ENCODE measurements at regions not wholly inside any gene's neighbourhood (a gene's known extent, or its start where the extent isn't known, plus 50 kb on each side); places are given as distances from the start of the nearest gene placed in this dataset.

DNA sequence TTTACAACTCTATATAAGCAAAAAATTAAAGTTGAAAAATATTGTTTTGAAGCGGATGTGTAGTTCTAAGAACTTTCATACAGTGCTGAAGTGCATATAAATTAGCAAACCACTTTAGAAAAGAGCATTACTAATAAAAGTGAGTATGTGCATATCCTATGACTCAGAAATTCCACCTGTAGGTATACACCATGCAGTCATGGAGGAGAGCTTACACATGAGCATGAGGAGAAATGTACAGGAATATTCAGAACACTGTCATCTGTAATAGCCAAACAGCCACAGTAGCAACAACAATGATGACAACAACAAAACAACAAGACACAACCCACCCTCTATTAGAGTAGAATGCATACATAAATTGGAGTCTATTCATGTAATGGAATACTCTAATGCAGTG, 138.2 kb upstream of the ARRDC3 start:
- TF ChIP-seq, protein P1, sequence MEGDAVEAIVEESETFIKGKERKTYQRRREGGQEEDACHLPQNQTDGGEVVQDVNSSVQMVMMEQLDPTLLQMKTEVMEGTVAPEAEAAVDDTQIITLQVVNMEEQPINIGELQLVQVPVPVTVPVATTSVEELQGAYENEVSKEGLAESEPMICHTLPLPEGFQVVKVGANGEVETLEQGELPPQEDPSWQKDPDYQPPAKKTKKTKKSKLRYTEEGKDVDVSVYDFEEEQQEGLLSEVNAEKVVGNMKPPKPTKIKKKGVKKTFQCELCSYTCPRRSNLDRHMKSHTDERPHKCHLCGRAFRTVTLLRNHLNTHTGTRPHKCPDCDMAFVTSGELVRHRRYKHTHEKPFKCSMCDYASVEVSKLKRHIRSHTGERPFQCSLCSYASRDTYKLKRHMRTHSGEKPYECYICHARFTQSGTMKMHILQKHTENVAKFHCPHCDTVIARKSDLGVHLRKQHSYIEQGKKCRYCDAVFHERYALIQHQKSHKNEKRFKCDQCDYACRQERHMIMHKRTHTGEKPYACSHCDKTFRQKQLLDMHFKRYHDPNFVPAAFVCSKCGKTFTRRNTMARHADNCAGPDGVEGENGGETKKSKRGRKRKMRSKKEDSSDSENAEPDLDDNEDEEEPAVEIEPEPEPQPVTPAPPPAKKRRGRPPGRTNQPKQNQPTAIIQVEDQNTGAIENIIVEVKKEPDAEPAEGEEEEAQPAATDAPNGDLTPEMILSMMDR (IDR thresholded peaks at IDR 0.05; ENCODE audit: low read depth, low read length), result no peak
- in situ Hi-C loops (cut with HindIII; ENCODE audit: low sequenced_read_pairs), result no loop called here

DNA sequence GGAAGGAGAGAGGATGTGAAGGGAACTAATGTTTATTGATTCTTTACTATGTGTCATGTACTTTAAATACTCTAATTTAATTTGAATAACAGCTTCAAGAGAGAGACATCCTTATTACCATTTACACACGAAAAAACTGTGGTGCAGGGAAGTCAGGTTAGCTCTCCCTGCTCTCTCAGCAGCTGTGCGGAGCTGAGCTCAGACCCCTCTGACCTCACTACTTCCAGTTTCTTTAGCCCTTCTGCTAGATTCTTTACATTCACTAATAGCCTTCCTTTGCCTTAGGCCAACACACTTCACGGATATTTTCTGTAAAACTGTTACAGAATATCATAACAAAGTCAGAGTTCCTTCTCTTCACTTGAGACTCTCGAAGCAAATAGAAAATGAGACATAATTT, 131.3 kb upstream of the ARRDC3 start:
- H3K4me3 ChIP-seq (ENCODE audit: low read depth, low read length), result no peak overlapping the region
- TF ChIP-seq, protein P1 (IDR thresholded peaks at IDR 0.05; ENCODE audit: low read depth, low read length), result no peak
- in situ Hi-C loops (cut with HindIII; ENCODE audit: low sequenced_read_pairs), result no loop called here
- no peak for DNase-seq (ENCODE audit: low read depth, low spot score)

More for the DNA sequence above, 138.2 kb upstream of the ARRDC3 start:
- no peak overlapping the region for H3K4me3 ChIP-seq (ENCODE audit: low read depth, low read length)
- DNase-seq (ENCODE audit: low read depth, low spot score), result no peak

DNA sequence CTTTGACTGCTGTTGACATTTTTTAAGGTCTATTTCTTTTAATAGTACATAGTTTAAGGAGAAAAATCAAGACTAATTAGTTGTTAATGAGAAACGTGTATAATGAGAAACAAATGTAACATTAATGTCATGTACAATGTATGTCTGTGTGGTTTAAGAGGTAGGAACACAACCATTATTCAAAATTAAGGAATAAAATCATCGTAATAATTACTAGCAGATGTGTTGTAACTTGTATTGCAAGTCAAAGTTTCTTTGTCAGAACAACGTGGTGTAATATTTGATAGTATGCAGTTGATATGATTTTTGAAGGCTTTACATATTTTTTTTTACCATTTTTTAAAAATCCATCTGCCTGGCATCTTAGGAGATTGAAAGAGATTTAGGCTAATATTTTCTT, 120.2 kb upstream of the ARRDC3 start:
- TF ChIP-seq, protein P1 (IDR thresholded peaks at IDR 0.05; ENCODE audit: low read depth, low read length), result no peak
- in situ Hi-C loops (cut with HindIII; ENCODE audit: low sequenced_read_pairs), result no loop called here

DNA sequence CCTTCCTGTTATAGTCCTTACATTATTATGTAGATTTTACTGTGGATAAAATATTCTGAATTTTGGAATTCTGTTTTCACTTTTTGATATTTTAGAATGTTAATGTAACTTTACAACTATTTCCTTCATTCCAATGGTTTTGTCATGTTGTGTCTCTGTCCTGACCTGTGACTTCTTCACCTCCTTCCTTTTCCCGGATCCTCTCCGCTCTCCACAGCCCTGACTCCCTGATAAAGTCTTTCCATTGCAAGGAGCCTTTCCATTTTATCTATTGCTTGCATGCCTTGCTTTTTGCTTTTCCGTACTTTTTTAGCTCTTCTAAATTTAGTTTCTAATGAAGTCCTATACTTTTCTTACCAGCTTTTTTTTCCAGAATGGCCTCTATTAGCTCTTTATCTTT, 117.6 kb upstream of the ARRDC3 start:
- DNase-seq (ENCODE audit: low read depth, low spot score), result no peak
- TF ChIP-seq, protein P1 (IDR thresholded peaks at IDR 0.05; ENCODE audit: low read depth, low read length), result no peak
- in situ Hi-C loops (cut with HindIII; ENCODE audit: low sequenced_read_pairs), result no loop called here
- H3K4me3 ChIP-seq (ENCODE audit: low read depth, low read length), result no peak overlapping the region

More for the DNA sequence above, 120.2 kb upstream of the ARRDC3 start:
- no peak for DNase-seq (ENCODE audit: low read depth, low spot score)
- H3K4me3 ChIP-seq (ENCODE audit: low read depth, low read length), result no peak overlapping the region

GRCh38 chr5:91499943-91500531, 116.9 kb upstream of the ARRDC3 start:
- in situ Hi-C loops (cut with HindIII; ENCODE audit: low sequenced_read_pairs), result no loop called here
- peak; percentile 63 for DNase-seq (ENCODE audit: low read depth, low spot score)
- TF ChIP-seq, protein P1 (IDR thresholded peaks at IDR 0.05; ENCODE audit: low read depth, low read length), result peak; percentile 39
- H3K4me3 ChIP-seq (ENCODE audit: low read depth, low read length), result no peak overlapping the region

GRCh38 chr5:91495699-91496098, 112.6 kb upstream of the ARRDC3 start:
- DNase-seq (ENCODE audit: low read depth, low spot score), result no peak
- H3K4me3 ChIP-seq (ENCODE audit: low read depth, low read length), result no peak overlapping the region
- TF ChIP-seq, protein P1 (IDR thresholded peaks at IDR 0.05; ENCODE audit: low read depth, low read length), result no peak
- in situ Hi-C loops (cut with HindIII; ENCODE audit: low sequenced_read_pairs), result no loop called here
